HL-60/S4 (cell line): ENCODE measurements at regions not wholly inside any gene's neighbourhood (a gene's known extent, or its start where the extent isn't known, plus 50 kb on each side); places are given as distances from the start of the nearest gene placed in this dataset.
"Not testable (repeated sequence)": the region's sequence is repeated elsewhere in the genome, so short reads cannot be mapped to it uniquely, and the experiment has no call there.

Source experiments
- in situ Hi-C: fragments of 300-500 bp; cut with MboI; formaldehyde crosslinking; loops from 2 replicates; pipeline ENCODE4 v1.14.3; 2022; ENCODE audit warnings: low sequenced_read_pairs

- in situ Hi-C loops, result no loop called here
Observed at GRCh38 chr12:89848732-89849131, 140.1 kb upstream of the ATP2B1 start.

DNA sequence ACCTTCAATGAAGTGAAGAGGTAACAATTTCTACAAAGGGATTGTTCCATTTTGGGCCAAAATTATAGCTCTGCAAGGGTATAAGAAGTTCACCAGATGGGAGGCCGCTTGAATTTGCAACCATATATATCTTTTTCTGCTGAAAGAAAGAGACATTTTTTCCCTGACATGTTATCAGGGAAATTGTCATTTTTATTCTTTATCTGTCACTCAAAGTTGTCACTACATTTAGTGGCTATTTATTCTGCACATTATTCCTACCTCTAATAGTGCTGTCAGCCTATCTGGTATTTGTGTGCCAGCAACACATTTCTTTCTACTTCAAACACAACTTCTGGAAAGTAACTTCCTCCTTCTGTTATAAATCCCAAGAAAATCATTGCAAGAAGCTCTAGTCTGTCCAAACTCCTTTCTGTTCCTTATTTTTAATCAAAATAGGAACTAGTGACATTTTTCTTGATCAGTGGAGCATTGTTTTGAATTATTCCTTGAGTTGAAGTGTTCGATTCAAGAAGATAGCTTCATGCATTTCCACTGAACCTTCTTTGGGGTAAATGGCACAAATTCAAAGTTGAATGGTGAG is 137.9 kb upstream of the ATP2B1 start:
- in situ Hi-C loops, result no loop called here

DNA sequence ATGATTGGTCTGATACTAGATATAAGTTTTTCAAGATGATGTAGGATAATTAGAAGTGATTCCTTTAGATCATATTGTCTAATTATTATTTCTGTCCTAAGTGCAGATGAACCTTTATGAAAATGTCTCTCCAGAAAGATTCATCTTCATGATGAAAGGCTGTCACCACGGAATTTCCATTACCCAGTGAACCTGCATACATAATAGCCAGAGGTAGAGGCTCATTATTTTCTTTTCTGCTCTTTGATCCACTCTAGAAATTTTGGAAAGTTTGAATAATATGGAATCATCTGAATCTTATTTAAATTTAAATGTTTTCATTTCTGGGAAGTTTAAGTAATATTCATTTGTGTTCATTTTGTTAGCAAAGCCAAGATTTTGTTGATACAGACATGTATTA is 137.1 kb upstream of the ATP2B1 start:
- in situ Hi-C loops, result no loop called here

GRCh38 chr12:89845366-89845765 is 136.7 kb upstream of the ATP2B1 start:
- in situ Hi-C loops, result no loop called here

GRCh38 chr12:89844539-89844938 is 135.9 kb upstream of the ATP2B1 start:
- in situ Hi-C loops, result no loop called here

DNA sequence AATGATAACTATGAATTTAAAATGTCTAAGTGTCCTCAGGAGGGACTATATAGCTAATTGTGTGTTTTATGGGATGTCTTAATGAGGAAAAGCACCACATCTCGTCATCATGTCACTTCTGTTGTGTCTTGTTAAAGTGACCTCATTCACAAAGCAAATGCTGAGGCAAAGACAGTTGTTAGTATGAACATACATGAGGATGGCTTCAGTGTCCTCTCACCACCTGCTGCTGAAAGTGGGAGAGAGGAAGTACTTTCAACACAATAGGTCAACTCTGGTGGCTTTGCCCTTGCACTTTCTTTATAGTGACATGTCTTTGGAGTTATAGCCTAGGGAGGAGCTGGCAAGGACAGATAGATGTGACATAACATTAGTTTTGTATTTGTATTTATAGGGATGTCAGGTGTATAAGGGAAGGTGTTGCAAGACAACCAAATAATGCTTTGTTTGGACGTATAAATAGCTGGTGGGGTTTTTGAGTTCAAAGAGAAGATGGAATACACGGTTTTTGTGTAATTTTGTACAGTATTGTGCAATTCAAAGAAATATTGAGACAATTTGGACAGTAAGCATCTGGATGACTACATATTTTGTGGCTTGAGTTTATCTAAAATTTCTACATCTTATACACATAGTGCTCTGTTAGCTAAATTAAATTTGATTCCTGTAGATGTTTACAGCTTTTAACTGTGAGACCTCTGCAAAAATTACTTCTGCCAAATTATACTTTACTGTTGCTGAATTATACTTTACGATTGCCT is 131.7 kb upstream of the ATP2B1 start:
- in situ Hi-C loops, result no loop called here

DNA sequence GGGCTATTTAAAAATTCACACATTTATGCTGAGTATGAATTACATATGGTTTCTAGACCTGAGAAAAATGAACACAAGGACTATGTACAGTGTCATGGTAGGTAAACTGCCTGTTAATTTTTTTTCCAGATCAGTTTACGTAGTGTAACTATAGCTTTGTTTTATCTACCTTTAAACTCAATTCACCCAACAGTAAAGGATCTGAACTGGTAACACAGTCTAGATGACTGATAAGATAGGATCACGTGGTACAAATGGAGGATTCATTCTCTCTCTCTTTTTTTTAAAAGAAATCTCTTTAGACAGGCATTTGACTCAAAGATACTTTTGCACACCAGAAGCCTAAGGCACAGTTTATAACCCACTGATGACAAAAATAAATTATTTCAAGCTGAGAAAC is 130.8 kb upstream of the ATP2B1 start:
- in situ Hi-C loops, result no loop called here

- in situ Hi-C loops, result no loop called here
Observed at GRCh38 chr12:89838833-89839232, 130.2 kb upstream of the ATP2B1 start.

DNA sequence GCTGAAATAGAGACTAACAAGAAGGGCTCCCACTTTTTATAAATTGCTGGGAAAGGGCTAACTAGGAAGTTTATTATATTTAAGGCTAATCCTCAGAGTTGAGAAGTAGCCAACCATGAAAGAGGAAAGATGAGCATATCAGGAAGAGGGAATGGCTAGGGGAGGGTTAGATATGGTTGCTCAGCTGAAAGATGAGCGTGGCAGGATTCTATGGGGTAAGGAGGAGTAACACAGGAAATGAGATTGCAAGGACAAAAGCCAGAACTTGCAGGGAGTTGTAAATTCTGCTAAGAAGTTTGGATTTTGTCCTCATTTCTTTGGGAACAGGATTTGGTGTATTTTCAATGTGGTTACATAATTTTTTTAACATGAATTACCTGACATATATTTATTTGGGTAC is 127.4 kb upstream of the ATP2B1 start:
- in situ Hi-C loops, result no loop called here

GRCh38 chr12:89834676-89835075 is 126.0 kb upstream of the ATP2B1 start:
- in situ Hi-C loops, result no loop called here

GRCh38 chr12:89833337-89834252 is 125.0 kb upstream of the ATP2B1 start:
- in situ Hi-C loops, result no loop called here

DNA sequence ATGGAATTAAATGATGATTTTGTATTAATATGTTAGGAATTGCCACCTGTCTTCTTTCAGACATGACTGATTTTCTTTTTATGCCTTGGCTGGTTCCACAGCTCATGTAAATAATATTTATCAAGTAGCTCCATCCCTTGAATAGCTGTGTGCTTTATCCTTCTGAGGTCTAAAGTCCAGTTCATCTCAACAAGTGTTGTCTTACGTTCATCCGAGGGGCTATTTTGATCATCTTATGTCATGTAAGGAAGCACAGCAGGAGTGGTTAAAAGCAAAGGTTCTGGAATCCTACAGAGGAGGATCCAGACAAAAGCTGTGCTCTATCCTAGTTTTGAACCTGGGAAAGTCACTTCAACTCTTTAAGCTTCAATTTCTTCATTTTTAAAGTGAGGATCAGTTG is 123.7 kb upstream of the ATP2B1 start:
- in situ Hi-C loops, result no loop called here

GRCh38 chr12:89831310-89832095 is 122.9 kb upstream of the ATP2B1 start:
- in situ Hi-C loops, result no loop called here

GRCh38 chr12:89829434-89829975 is 120.9 kb upstream of the ATP2B1 start:
- in situ Hi-C loops, result no loop called here

- in situ Hi-C loops, result no loop called here
Observed at GRCh38 chr12:89828575-89828974, 119.9 kb upstream of the ATP2B1 start.

GRCh38 chr12:89827592-89827991 is 119.0 kb upstream of the ATP2B1 start:
- in situ Hi-C loops, result no loop called here

DNA sequence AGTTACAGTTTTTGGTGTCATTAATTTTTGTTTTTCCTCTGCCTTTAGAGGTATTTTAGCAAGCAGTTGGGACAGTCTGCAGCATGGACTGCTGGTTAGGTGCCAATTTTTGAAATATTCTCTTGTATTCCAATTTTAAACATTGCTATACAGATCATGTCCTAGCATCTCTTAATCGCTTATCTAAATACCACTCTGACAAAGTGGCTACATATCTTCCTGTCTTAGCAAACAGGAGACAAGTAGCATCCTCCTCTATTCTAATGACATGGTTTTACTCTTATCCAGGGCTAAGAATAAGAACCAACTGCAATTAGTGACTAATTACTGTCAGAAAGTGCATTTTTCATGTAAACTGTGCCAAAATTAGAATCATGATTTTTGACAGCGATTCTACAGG is 117.8 kb upstream of the ATP2B1 start:
- in situ Hi-C loops, result no loop called here

- in situ Hi-C loops, result no loop called here
Observed at GRCh38 chr12:89825591-89826449, 117.2 kb upstream of the ATP2B1 start.

DNA sequence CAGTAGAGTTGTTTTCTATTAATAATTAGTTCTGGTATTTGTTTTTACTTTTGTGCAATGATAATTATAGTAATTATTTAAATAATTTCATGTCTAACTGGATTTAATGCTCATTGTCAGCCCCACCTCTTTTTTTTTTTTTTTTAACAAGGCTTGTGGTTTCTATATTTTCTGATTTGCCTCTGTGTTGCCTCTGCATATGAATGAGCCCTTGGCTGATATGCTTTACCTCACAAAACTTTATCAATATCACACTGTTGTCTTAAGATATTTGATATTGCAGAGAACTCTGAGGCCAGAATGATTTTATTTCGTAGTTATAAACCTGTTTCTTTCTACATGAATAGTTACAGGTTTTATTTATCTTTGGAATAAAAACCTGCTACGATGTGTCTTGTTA is 116.2 kb upstream of the ATP2B1 start:
- in situ Hi-C loops, result no loop called here

DNA sequence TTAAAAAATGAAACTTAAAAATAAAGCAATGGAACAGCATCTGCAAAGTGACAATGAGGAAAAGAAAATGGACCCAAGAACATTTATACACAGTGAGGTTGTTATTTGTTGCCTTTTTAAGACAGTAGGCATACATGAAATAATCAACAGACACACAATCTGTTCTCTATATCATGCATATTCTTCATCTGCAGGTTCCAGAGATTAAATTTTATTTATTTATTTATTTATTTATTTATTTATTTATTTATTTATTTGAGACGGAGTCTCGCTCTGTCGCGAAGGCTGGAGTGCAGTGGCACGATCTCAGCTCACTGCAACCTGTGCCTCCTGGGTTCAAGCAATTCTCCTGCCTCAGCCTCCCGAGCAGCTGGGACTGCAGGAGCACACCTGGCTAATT is 114.4 kb upstream of the ATP2B1 start:
- in situ Hi-C loops, result not testable (repeated sequence)
